PC-3 (cell line): ENCODE measurements at regions not wholly inside any gene's neighbourhood (a gene's known extent, or its start where the extent isn't known, plus 50 kb on each side); places are given as distances from the start of the nearest gene placed in this dataset.

Source experiments
- ATAC-seq: fragments of 200-7000 bp; cut with Tn5 transposase; 2 replicates; pipeline ENCODE4 v1.9.1; 2020; ENCODE audit warnings: mild to moderate bottlenecking, moderate library complexity
- BruUV-seq: library from RNA; stranded (reverse); fragments of 400-500 nt; replicated peaks from 2 replicates; lab custom pipeline; 2021; lab: Mats Ljungman, UMichigan
- CTCF ChIA-PET: fragments of 300-600 bp; sonication (Branson Sonifier 250); formaldehyde crosslinking; loops from one replicate; lab custom pipeline; 2022; ENCODE audit warnings: antibody characterized with exemption; lab: Charles Lee
- POLR2A ChIA-PET: fragments of 300-600 bp; sonication (Branson Sonifier 250); formaldehyde crosslinking; loops from one replicate; lab custom pipeline; 2022; ENCODE audit warnings: antibody characterized with exemption; ENCODE audit not compliant: unreplicated experiment; lab: Charles Lee
- DNase-seq: peaks from one replicate; pipeline ENCODE4 v3.0.0-alpha.2; 2015
- H2AFZ ChIP-seq: fragments of 300-600 bp; sonication (generic); 2 replicates; pipeline ENCODE4 v1.6.0; 2016; ENCODE audit warnings: antibody characterized with exemption, low read length
- H3F3A ChIP-seq: fragments of 300-600 bp; sonication (generic); one replicate; pipeline ENCODE4 v1.6.0; 2017; ENCODE audit warnings: antibody characterized with exemption, low read length, control low read depth, mild to moderate bottlenecking; ENCODE audit not compliant: unreplicated experiment
- H3K27ac ChIP-seq: fragments of 300-600 bp; sonication (generic); 2 replicates; pipeline ENCODE4 v1.5.1; 2016; ENCODE audit warnings: mild to moderate bottlenecking, low read length
- H3K27me3 ChIP-seq: fragments of 300-600 bp; sonication (generic); 2 replicates; pipeline ENCODE4 v1.6.1; 2016; ENCODE audit warnings: low read length, mixed read lengths
- H3K36me3 ChIP-seq: fragments of 300-600 bp; sonication (generic); 2 replicates; pipeline ENCODE4 v1.6.1; 2016; ENCODE audit warnings: low read depth, mixed run types, low read length, mixed read lengths
- H3K4me1 ChIP-seq: fragments of 300-600 bp; sonication (generic); 2 replicates; pipeline ENCODE4 v1.5.1; 2016; ENCODE audit warnings: low read length; ENCODE audit not compliant: insufficient read depth
- H3K4me2 ChIP-seq: fragments of 300-600 bp; sonication (generic); 2 replicates; pipeline ENCODE4 v1.6.0; 2016; ENCODE audit warnings: low read length
- H3K4me3 ChIP-seq: fragments of 300-600 bp; sonication (generic); 2 replicates; pipeline ENCODE4 v1.5.1; 2016; ENCODE audit warnings: mild to moderate bottlenecking, low read length, mixed read lengths
- H3K79me2 ChIP-seq: fragments of 300-600 bp; sonication (generic); 2 replicates; pipeline ENCODE4 v1.6.1; 2017; ENCODE audit warnings: low read length, mixed read lengths
- H3K9ac ChIP-seq: fragments of 300-600 bp; sonication (generic); 2 replicates; pipeline ENCODE4 v1.6.0; 2016; ENCODE audit warnings: mild to moderate bottlenecking, low read length
- H3K9me2 ChIP-seq: fragments of 300-600 bp; sonication (generic); replicated peaks from 2 replicates; pipeline ENCODE4 v1.6.1; 2016; ENCODE audit warnings: mixed run types, low read length, mixed read lengths
- H3K9me3 ChIP-seq: fragments of 300-600 bp; sonication (generic); 2 replicates; pipeline ENCODE4 v1.6.1; 2016; ENCODE audit warnings: low read length, mixed read lengths
- H4K20me1 ChIP-seq: fragments of 300-600 bp; sonication (generic); 2 replicates; pipeline ENCODE4 v1.6.1; 2016; ENCODE audit warnings: low read length, mixed read lengths
- CTCF ChIP-seq: fragments of 300-600 bp; sonication (generic); conservative IDR thresholded peaks from 2 replicates; pipeline ENCODE4 v1.5.1; 2017; ENCODE audit warnings: antibody characterized with exemption, low read depth, mild to moderate bottlenecking, low read length
- EZH2 ChIP-seq: fragments of 300-600 bp; sonication (generic); IDR thresholded peaks from one replicate; pipeline ENCODE4 v1.6.1; 2017; ENCODE audit warnings: antibody characterized with exemption, mild to moderate bottlenecking, low read length; ENCODE audit not compliant: unreplicated experiment
- EZH2phosphoT487 ChIP-seq: fragments of 300-600 bp; sonication (generic); IDR thresholded peaks from 2 replicates; pipeline ENCODE4 v1.6.1; 2018; ENCODE audit warnings: mild to moderate bottlenecking, antibody characterized with exemption, low read length, borderline replicate concordance
- intact Hi-C: fragments of 100-400 bp; cut with micrococcal nuclease; formaldehyde crosslinking; loops from 2 replicates; pipeline ENCODE4 v1.9.0; 2023

- no peaks in the 10 kb centered on the region for H3K4me1 ChIP-seq
- peaks cover 30% of the 10 kb centered on the region for H3K9me3 ChIP-seq
- no TSS peak for BruUV-seq
- no peak overlapping the region for H3K9ac ChIP-seq
- no peaks in the 10 kb centered on the region for H3K9me2 ChIP-seq
- no peaks in the 10 kb centered on the region for H3F3A ChIP-seq
- DNase-seq (no peak), ATAC-seq (no peak)
- no peaks in the 10 kb centered on the region for H4K20me1 ChIP-seq
- H3K36me3 ChIP-seq = no peaks in the 10 kb centered on the region
- H3K27me3 ChIP-seq = no peaks in the 10 kb centered on the region
- no peaks in the 10 kb centered on the region for H3K79me2 ChIP-seq
- H3K4me2 ChIP-seq = no peak overlapping the region
- intact Hi-C loops = no loop called here
- no peak overlapping the region for H3K4me3 ChIP-seq
- TF ChIP-seq EZH2phosphoT487 = no peak
- no peak for TF ChIP-seq CTCF
- no peak for TF ChIP-seq EZH2
- CTCF ChIA-PET = no interaction called here
- H3K27ac ChIP-seq = no peak overlapping the region
- POLR2A ChIA-PET = no interaction called here
- H2AFZ ChIP-seq = no peak overlapping the region
Observed at GRCh38 chr3:1632128-1632527, 466.5 kb upstream of the CNTN4 start.

GRCh38 chr3:1661839-1662238 lies 436.8 kb upstream of the CNTN4 start:
- DNase-seq (no peak), ATAC-seq (no peak)
- H3K9me2 ChIP-seq = no peaks in the 10 kb centered on the region
- H3K79me2 ChIP-seq = no peaks in the 10 kb centered on the region
- H3K9ac ChIP-seq = no peak overlapping the region
- no peaks in the 10 kb centered on the region for H3K4me1 ChIP-seq
- no peaks in the 10 kb centered on the region for H3K9me3 ChIP-seq
- H3K4me2 ChIP-seq = no peak overlapping the region
- CTCF ChIA-PET = no interaction called here
- TF ChIP-seq EZH2 (no peak), EZH2phosphoT487 (no peak), CTCF (no peak)
- H3F3A ChIP-seq = no peaks in the 10 kb centered on the region
- no peaks in the 10 kb centered on the region for H4K20me1 ChIP-seq
- H3K27ac ChIP-seq = no peak overlapping the region
- no TSS peak for BruUV-seq
- H3K27me3 ChIP-seq = no peaks in the 10 kb centered on the region
- no peaks in the 10 kb centered on the region for H3K36me3 ChIP-seq
- POLR2A ChIA-PET = no interaction called here
- H2AFZ ChIP-seq = no peak overlapping the region
- no peak overlapping the region for H3K4me3 ChIP-seq
- intact Hi-C loops = no loop called here

- Histone ChIP-seq H2AFZ (no peak overlapping the region), H3K4me1 (no peaks in the 10 kb centered on the region), H3K9me3 (peaks cover 12% of the 10 kb centered on the region; the same call in 1 of the 2 replicates), H3K9me2 (no peaks in the 10 kb centered on the region), H3K27ac (no peak overlapping the region), H3K4me2 (no peak overlapping the region), H3K9ac (no peak overlapping the region), H3K36me3 (no peaks in the 10 kb centered on the region), H4K20me1 (no peaks in the 10 kb centered on the region), H3F3A (no peaks in the 10 kb centered on the region), H3K79me2 (no peaks in the 10 kb centered on the region), H3K4me3 (no peak overlapping the region), H3K27me3 (no peaks in the 10 kb centered on the region)
- no peak for ATAC-seq
- ChIA-PET POLR2A (no interaction called here), CTCF (no interaction called here)
- DNase-seq = no peak
- intact Hi-C loops = no loop called here
- TF ChIP-seq EZH2phosphoT487 (no peak), EZH2 (no peak), CTCF (no peak)
- BruUV-seq = no TSS peak
Observed at GRCh38 chr3:1664266-1664665, 434.4 kb upstream of the CNTN4 start.
